C1 segment of cervical spinal cord (tissue), 14 donors: ENCODE measurements at regions not wholly inside any gene's neighbourhood (a gene's known extent, or its start where the extent isn't known, plus 50 kb on each side); places are given as distances from the start of the nearest gene placed in this dataset.
"Not testable (repeated sequence)": the region's sequence is repeated elsewhere in the genome, so short reads cannot be mapped to it uniquely, and the experiment has no call there.

Experiments used
- DNase-seq, 14 donors: peaks; one replicate each; lab custom pipeline; 2025; lab: John Stamatoyannopoulos, UW

- no peak for DNase-seq
These were observed 541.1 kb downstream of the RAB28 start for GRCh38 chr4:12943069-12943468.

- DNase-seq: no peak
These were observed 550.3 kb downstream of the RAB28 start for GRCh38 chr4:12933760-12934221.

- no peak for DNase-seq
These were observed 551.8 kb downstream of the RAB28 start for GRCh38 chr4:12932203-12932788.

- no peak for DNase-seq
These were observed 554.4 kb downstream of the RAB28 start for GRCh38 chr4:12929784-12930183.

GRCh38 chr4:12928751-12929150 is 555.4 kb downstream of the RAB28 start:
- no peak for DNase-seq

- no peak for DNase-seq
These were observed 557.7 kb downstream of the RAB28 start for GRCh38 chr4:12926189-12927066.

- no peak for DNase-seq
These were observed 559.3 kb downstream of the RAB28 start for GRCh38 chr4:12924728-12925320.

GRCh38 chr4:12924253-12924652 is 559.9 kb downstream of the RAB28 start:
- DNase-seq: no peak

GRCh38 chr4:12912896-12913418 is 571.2 kb downstream of the RAB28 start:
- DNase-seq: no peak

GRCh38 chr4:12911750-12912358 is 572.3 kb downstream of the RAB28 start:
- no peak for DNase-seq

GRCh38 chr4:12903640-12904039 is 580.5 kb downstream of the RAB28 start:
- not testable (repeated sequence) for DNase-seq

GRCh38 chr4:12902735-12903134 is 581.4 kb downstream of the RAB28 start:
- DNase-seq: no peak

GRCh38 chr4:12897954-12898353 is 586.2 kb downstream of the RAB28 start:
- DNase-seq: no peak

- DNase-seq: no peak
These were observed 590.1 kb downstream of the RAB28 start for GRCh38 chr4:12894062-12894461.

- no peak for DNase-seq
These were observed 595.1 kb downstream of the RAB28 start for GRCh38 chr4:12889054-12889453.

- no peak for DNase-seq
These were observed 599.0 kb downstream of the RAB28 start for GRCh38 chr4:12884846-12885796.

- DNase-seq: peak in 1 of 14 donors; percentile 7
These were observed 602.1 kb downstream of the RAB28 start for GRCh38 chr4:12881945-12882584.

GRCh38 chr4:12880844-12881243 is 603.3 kb downstream of the RAB28 start:
- DNase-seq: no peak

- DNase-seq: no peak
These were observed 604.6 kb downstream of the RAB28 start for GRCh38 chr4:12879496-12879895.

GRCh38 chr4:12875640-12876243 is 608.4 kb downstream of the RAB28 start:
- no peak for DNase-seq
